ENCODE measurements at regions not wholly inside any gene's neighbourhood (a gene's known extent, or its start where the extent isn't known, plus 50 kb on each side); places are given as distances from the start of the nearest gene placed in this dataset.
A peak's percentile ranks its signal among the peaks of the same experiment; 100 is the strongest.

DNA sequence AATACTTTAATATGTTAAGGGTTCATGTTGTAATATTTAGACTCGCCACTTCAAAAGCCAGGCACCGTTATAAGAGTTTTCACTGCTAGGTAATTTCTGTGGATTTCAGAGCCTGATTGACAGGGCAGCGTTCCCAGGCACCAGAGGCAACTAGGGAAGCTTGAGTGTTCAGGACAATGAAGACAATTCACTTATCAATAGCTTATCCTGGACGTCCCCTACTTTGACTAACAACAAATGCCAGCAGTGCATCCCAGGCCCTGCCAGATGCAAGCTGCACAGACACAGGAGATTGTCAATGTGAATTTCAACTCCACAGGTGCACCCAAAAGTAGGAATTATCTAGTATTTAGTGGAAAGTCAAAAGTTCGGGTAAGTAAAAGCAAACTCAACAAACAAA, 179.3 kb upstream of the GYPC start:
- no peak for TF ChIP-seq CTCF (IDR thresholded peaks at IDR 0.05; ENCODE audit: borderline replicate concordance, insufficient read depth, low read depth, low read length)
- no peak overlapping the region for H3K4me3 ChIP-seq (ENCODE audit: low read depth, low read length)

DNA sequence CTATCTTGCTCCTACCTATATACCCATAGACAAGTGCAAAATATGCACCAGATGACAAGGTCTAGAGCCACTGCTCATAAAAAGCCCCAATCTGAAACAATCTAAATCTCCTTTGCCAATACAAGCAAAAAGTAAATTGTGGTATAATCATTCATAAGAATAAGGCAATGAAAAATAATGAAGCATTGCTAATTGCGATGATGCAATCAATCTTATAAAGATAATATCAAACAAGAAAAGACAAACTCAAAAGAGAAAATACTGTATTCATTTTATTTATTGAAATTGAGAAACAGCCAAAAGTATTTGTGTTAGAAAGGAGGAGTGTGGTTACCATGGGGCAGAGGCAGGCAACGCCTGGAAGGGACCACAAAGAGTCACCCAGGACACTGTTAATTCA, 175.9 kb upstream of the GYPC start:
- no peak overlapping the region for H3K4me3 ChIP-seq (ENCODE audit: low read depth, low read length)
- no peak for TF ChIP-seq CTCF (IDR thresholded peaks at IDR 0.05; ENCODE audit: borderline replicate concordance, insufficient read depth, low read depth, low read length)

DNA sequence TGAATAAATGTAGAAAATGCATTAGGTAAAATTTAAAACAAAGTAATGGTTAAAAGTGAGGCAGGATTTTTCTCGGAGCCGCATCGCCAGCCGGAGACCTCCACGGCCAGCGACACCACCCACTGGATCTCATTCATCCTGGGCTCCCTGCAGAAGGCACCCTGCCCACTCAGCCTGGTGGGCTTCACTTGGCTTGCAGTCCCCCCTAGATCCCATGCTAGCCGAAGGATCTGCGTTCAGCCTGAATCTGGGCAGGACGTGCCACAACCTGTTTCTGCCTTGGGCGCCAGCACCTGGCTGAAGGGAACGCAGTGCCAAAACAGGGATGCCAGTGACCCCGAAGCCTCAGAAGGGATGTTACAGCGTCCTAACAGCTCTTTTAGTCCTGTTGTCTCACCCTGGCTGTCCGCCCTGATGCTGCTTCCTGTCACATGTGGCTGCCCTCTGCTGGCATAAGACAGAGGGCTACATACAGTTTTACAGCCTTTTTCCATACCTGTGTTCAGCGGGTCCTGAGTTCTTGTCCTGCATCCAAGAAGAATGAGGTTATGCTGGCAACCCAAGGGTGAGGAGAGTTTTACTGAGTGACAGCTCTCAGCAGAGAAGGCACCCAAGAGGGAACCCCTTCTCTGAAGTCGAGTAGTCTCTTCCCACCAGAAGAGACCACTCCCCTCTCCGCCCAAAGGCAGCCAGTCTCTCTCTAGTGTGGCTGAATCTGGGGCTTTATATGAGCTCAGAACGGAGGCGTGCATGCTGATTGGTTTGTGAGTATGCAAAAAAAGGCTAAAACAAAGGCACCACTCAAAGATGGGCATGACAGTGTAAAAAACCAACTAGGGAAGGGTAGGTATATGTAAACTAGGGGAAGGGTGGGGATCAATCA, 173.1 kb upstream of the GYPC start:
- TF ChIP-seq CTCF (IDR thresholded peaks at IDR 0.05; ENCODE audit: borderline replicate concordance, insufficient read depth, low read depth, low read length) = peak; percentile 43; the same call in 1 of the 2 replicates
- no peak overlapping the region for H3K4me3 ChIP-seq (ENCODE audit: low read depth, low read length)

DNA sequence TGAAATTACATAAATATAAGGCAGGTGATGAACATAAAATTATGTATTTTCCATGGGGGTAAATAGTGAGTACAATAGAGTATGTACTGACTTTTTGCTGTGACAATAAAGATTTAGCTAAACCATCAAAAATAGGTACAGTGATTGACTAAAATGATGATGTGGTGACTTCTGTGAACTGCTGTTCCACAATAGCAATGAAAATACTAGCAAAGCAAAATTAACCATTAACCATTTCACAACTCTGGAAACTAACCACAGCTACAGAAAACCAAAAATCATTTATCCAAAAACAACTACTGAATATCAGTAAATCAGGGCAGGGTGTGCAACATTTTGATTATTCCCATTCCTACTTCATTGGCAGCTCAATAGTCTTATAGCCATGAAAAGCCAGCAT, 161.4 kb upstream of the GYPC start:
- H3K4me3 ChIP-seq (ENCODE audit: low read depth, low read length) = no peak overlapping the region
- TF ChIP-seq CTCF (IDR thresholded peaks at IDR 0.05; ENCODE audit: borderline replicate concordance, insufficient read depth, low read depth, low read length) = no peak

- H3K4me3 ChIP-seq (ENCODE audit: low read depth, low read length) = no peak overlapping the region
- no peak for TF ChIP-seq CTCF (IDR thresholded peaks at IDR 0.05; ENCODE audit: borderline replicate concordance, insufficient read depth, low read depth, low read length)
These were observed 160.8 kb upstream of the GYPC start for GRCh38 chr2:126495189-126495588.

GRCh38 chr2:126496493-126496892, 159.5 kb upstream of the GYPC start:
- no peak overlapping the region for H3K4me3 ChIP-seq (ENCODE audit: low read depth, low read length)
- no peak for TF ChIP-seq CTCF (IDR thresholded peaks at IDR 0.05; ENCODE audit: borderline replicate concordance, insufficient read depth, low read depth, low read length)

DNA sequence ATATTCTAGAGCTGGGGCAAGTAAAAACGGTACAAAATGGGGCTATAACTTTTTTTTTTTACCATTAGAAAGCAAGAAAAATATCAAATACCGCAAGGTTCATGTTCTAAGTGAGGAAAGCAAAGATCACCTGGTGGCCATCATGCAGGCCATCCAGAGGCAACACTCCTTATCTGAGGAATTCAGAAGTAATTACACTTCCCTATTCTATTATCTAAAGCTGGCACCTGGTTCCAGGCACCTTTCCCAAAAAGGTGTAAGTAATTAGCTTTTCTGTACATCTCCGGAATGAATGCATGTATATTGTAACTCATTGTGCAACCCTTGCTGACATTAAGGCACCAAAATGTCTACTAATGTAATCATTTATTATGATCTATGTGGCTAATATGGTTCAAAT, 152.5 kb upstream of the GYPC start:
- no peak overlapping the region for H3K4me3 ChIP-seq (ENCODE audit: low read depth, low read length)
- no peak for TF ChIP-seq CTCF (IDR thresholded peaks at IDR 0.05; ENCODE audit: borderline replicate concordance, insufficient read depth, low read depth, low read length)
